ENCODE measurements at regions not wholly inside any gene's neighbourhood (a gene's known extent, or its start where the extent isn't known, plus 50 kb on each side); places are given as distances from the start of the nearest gene placed in this dataset.

- no peaks in the 10 kb centered on the region for H3F3A ChIP-seq (ENCODE audit: low read length, unreplicated experiment)
- no TSS peak for BruUV-seq (replicated peaks)
- no peak overlapping the region for H3K4me3 ChIP-seq (ENCODE audit: low read length)
- peaks cover 93% of the 10 kb centered on the region for H3K36me3 ChIP-seq (ENCODE audit: low read depth, low read length)
- no peak overlapping the region for H2AFZ ChIP-seq (ENCODE audit: low read length)
- no peak overlapping the region for H3K27ac ChIP-seq (ENCODE audit: low read length)
- H3K9ac ChIP-seq (ENCODE audit: low read length) = no peak overlapping the region
- no peak for ATAC-seq
- intact Hi-C loops (cut with micrococcal nuclease) = no loop called here
- no peaks in the 10 kb centered on the region for H3K27me3 ChIP-seq (ENCODE audit: low read length)
- TF ChIP-seq EZH2phosphoT487 (IDR thresholded peaks at IDR 0.05; ENCODE audit: borderline replicate concordance, low read length) (no peak), EZH2 (IDR thresholded peaks at IDR 0.05; ENCODE audit: low read length, unreplicated experiment) (no peak), CTCF (conservative IDR thresholded peaks at IDR 0.05; ENCODE audit: low read depth, low read length) (no peak)
- H3K4me1 ChIP-seq (ENCODE audit: insufficient read depth, low read length) = no peaks in the 10 kb centered on the region
- no peak overlapping the region for H3K4me2 ChIP-seq (ENCODE audit: low read length)
- POLR2A ChIA-PET (ENCODE audit: unreplicated experiment) = no interaction called here
- CTCF ChIA-PET = no interaction called here
- no peaks in the 10 kb centered on the region for H4K20me1 ChIP-seq (ENCODE audit: low read length)
- DNase-seq = no peak
- H3K9me2 ChIP-seq (replicated peaks; ENCODE audit: low read length) = no peaks in the 10 kb centered on the region
- peaks cover 76% of the 10 kb centered on the region for H3K9me3 ChIP-seq (ENCODE audit: low read length)
- no peaks in the 10 kb centered on the region for H3K79me2 ChIP-seq (ENCODE audit: low read length)
Measured at GRCh38 chr15:25058080-25058785, 103.4 kb downstream of the SNRPN start.

- Histone ChIP-seq H3K4me3 (ENCODE audit: low read length) (no peak overlapping the region), H3K9me3 (ENCODE audit: low read length) (peaks cover 70% of the 10 kb centered on the region), H3K79me2 (ENCODE audit: low read length) (no peaks in the 10 kb centered on the region), H3K36me3 (ENCODE audit: low read depth, low read length) (peaks cover 93% of the 10 kb centered on the region), H2AFZ (ENCODE audit: low read length) (no peak overlapping the region), H3K4me1 (ENCODE audit: insufficient read depth, low read length) (no peaks in the 10 kb centered on the region), H3K27me3 (ENCODE audit: low read length) (no peaks in the 10 kb centered on the region), H3K9ac (ENCODE audit: low read length) (no peak overlapping the region), H3K9me2 (replicated peaks; ENCODE audit: low read length) (no peaks in the 10 kb centered on the region), H3K27ac (ENCODE audit: low read length) (no peak overlapping the region), H3F3A (ENCODE audit: low read length, unreplicated experiment) (no peaks in the 10 kb centered on the region), H3K4me2 (ENCODE audit: low read length) (no peak overlapping the region), H4K20me1 (ENCODE audit: low read length) (no peaks in the 10 kb centered on the region)
- DNase-seq (no peak), ATAC-seq (no peak)
- intact Hi-C loops (cut with micrococcal nuclease) = no loop called here
- ChIA-PET POLR2A (ENCODE audit: unreplicated experiment) (no interaction called here), CTCF (no interaction called here)
- BruUV-seq (replicated peaks) = no TSS peak
- no peak for TF ChIP-seq CTCF (conservative IDR thresholded peaks at IDR 0.05; ENCODE audit: low read depth, low read length)
- TF ChIP-seq EZH2 (IDR thresholded peaks at IDR 0.05; ENCODE audit: low read length, unreplicated experiment) = no peak
- TF ChIP-seq EZH2phosphoT487 (IDR thresholded peaks at IDR 0.05; ENCODE audit: borderline replicate concordance, low read length) = no peak
Measured at GRCh38 chr15:25059698-25060471, 105.1 kb downstream of the SNRPN start.

- BruUV-seq (replicated peaks) = no TSS peak
- Histone ChIP-seq H3K9me2 (replicated peaks; ENCODE audit: low read length) (no peaks in the 10 kb centered on the region), H2AFZ (ENCODE audit: low read length) (no peak overlapping the region), H3K27ac (ENCODE audit: low read length) (no peak overlapping the region), H3K9me3 (ENCODE audit: low read length) (peaks cover 71% of the 10 kb centered on the region), H3K79me2 (ENCODE audit: low read length) (no peaks in the 10 kb centered on the region), H3K4me3 (ENCODE audit: low read length) (no peak overlapping the region), H4K20me1 (ENCODE audit: low read length) (no peaks in the 10 kb centered on the region), H3K4me1 (ENCODE audit: insufficient read depth, low read length) (no peaks in the 10 kb centered on the region), H3K4me2 (ENCODE audit: low read length) (no peak overlapping the region), H3K36me3 (ENCODE audit: low read depth, low read length) (peaks cover 93% of the 10 kb centered on the region), H3F3A (ENCODE audit: low read length, unreplicated experiment) (no peaks in the 10 kb centered on the region), H3K27me3 (ENCODE audit: low read length) (no peaks in the 10 kb centered on the region), H3K9ac (ENCODE audit: low read length) (no peak overlapping the region)
- DNase-seq (no peak), ATAC-seq (no peak)
- TF ChIP-seq EZH2 (IDR thresholded peaks at IDR 0.05; ENCODE audit: low read length, unreplicated experiment) (no peak), CTCF (conservative IDR thresholded peaks at IDR 0.05; ENCODE audit: low read depth, low read length) (no peak), EZH2phosphoT487 (IDR thresholded peaks at IDR 0.05; ENCODE audit: borderline replicate concordance, low read length) (no peak)
- ChIA-PET CTCF (no interaction called here), POLR2A (ENCODE audit: unreplicated experiment) (no interaction called here)
- intact Hi-C loops (cut with micrococcal nuclease) = no loop called here
Measured at GRCh38 chr15:25060472-25060803, 105.7 kb downstream of the SNRPN start.

Data from PC-3 (cell line).